GM23248 (cell line): ENCODE measurements at regions not wholly inside any gene's neighbourhood (a gene's known extent, or its start where the extent isn't known, plus 50 kb on each side); places are given as distances from the start of the nearest gene placed in this dataset.

Experiments
- EZH2 ChIP-seq: fragments of 200-600 bp; sonication (generic); IDR thresholded peaks from 2 replicates; pipeline ENCODE4 v1.6.1; 2018; ENCODE audit warnings: antibody characterized with exemption, mild to moderate bottlenecking; ENCODE audit not compliant: insufficient read depth, poor library complexity, severe bottlenecking
- EZH2phosphoT487 ChIP-seq: fragments of 200-600 bp; sonication (generic); IDR thresholded peaks from 2 replicates; pipeline ENCODE4 v1.6.1; 2018; ENCODE audit warnings: antibody characterized with exemption, moderate library complexity, mild to moderate bottlenecking, low read depth; ENCODE audit not compliant: insufficient read depth

GRCh38 chr13:79742923-79743322, 262.0 kb downstream of the NDFIP2 start:
- TF ChIP-seq EZH2phosphoT487 (no peak), EZH2 (no peak)
